Fibroblast of peridontal ligament (primary cell): ENCODE measurements at regions not wholly inside any gene's neighbourhood (a gene's known extent, or its start where the extent isn't known, plus 50 kb on each side); places are given as distances from the start of the nearest gene placed in this dataset.
A peak's percentile ranks its signal among the peaks of the same experiment; 100 is the strongest.

Source experiments
- DNase-seq: peaks from one replicate; pipeline ENCODE4 v3.0.0-alpha.2; 2010; ENCODE audit errors: extremely low read depth

- DNase-seq, result no peak
These were observed 161.7 kb upstream of the UBE2E1 start for GRCh38 chr3:23644099-23644498.

- no peak for DNase-seq
These were observed 161.1 kb upstream of the UBE2E1 start for GRCh38 chr3:23644676-23645075.

GRCh38 chr3:23645533-23646183 lies 160.1 kb upstream of the UBE2E1 start:
- DNase-seq, result no peak

GRCh38 chr3:23646184-23646920 lies 159.4 kb upstream of the UBE2E1 start:
- DNase-seq, result no peak

GRCh38 chr3:23647706-23648258 lies 158.0 kb upstream of the UBE2E1 start:
- DNase-seq, result no peak

- peak; percentile 71 for DNase-seq
These were observed 157.3 kb upstream of the UBE2E1 start for GRCh38 chr3:23648326-23648995.

- DNase-seq, result no peak
These were observed 156.8 kb upstream of the UBE2E1 start for GRCh38 chr3:23648996-23649395.

GRCh38 chr3:23649448-23649847 lies 156.3 kb upstream of the UBE2E1 start:
- DNase-seq, result no peak

GRCh38 chr3:23650371-23651140 lies 155.2 kb upstream of the UBE2E1 start:
- peak; percentile 89 for DNase-seq

GRCh38 chr3:23653647-23654525 lies 151.9 kb upstream of the UBE2E1 start:
- DNase-seq, result no peak

- DNase-seq, result no peak
These were observed 151.2 kb upstream of the UBE2E1 start for GRCh38 chr3:23654571-23654970.

- no peak for DNase-seq
These were observed 150.0 kb upstream of the UBE2E1 start for GRCh38 chr3:23655749-23656148.

GRCh38 chr3:23656199-23656598 lies 149.6 kb upstream of the UBE2E1 start:
- DNase-seq, result no peak

GRCh38 chr3:23656821-23657220 lies 148.9 kb upstream of the UBE2E1 start:
- DNase-seq, result no peak

- DNase-seq, result no peak
These were observed 148.1 kb upstream of the UBE2E1 start for GRCh38 chr3:23657647-23658046.

GRCh38 chr3:23659274-23659673 lies 146.5 kb upstream of the UBE2E1 start:
- no peak for DNase-seq

GRCh38 chr3:23659840-23660430 lies 145.8 kb upstream of the UBE2E1 start:
- DNase-seq, result no peak

- peak; percentile 51 for DNase-seq
These were observed 143.6 kb upstream of the UBE2E1 start for GRCh38 chr3:23662079-23662617.

GRCh38 chr3:23663246-23663645 lies 142.5 kb upstream of the UBE2E1 start:
- DNase-seq, result no peak

- DNase-seq, result no peak
These were observed 142.0 kb upstream of the UBE2E1 start for GRCh38 chr3:23663661-23664186.
